Keratinocyte (primary cell): ENCODE measurements at regions not wholly inside any gene's neighbourhood (a gene's known extent, or its start where the extent isn't known, plus 50 kb on each side); places are given as distances from the start of the nearest gene placed in this dataset.

Source experiments
- CTCF ChIP-seq, 3 experiments: IDR thresholded peaks in 1 of 3; conservative IDR thresholded peaks in 1 of 3; optimal IDR thresholded peaks in 1 of 3; 2 replicates in 2 of 3; 3 replicates in 1 of 3; pipeline versions ENCODE3 to v1.5.1; 2011; ENCODE audit warnings: low read length in 3 of 3, mild to moderate bottlenecking in 3 of 3, moderate library complexity in 2 of 3, control low read depth in 1 of 3, inconsistent platforms in 1 of 3; ENCODE audit not compliant: insufficient read depth in 2 of 3; ENCODE audit errors: extremely low read depth in 1 of 3
- EZH2 ChIP-seq: IDR thresholded peaks from one replicate; pipeline ENCODE4 v1.6.1; 2012; ENCODE audit warnings: inconsistent platforms, mild to moderate bottlenecking, low read length, moderate library complexity

- TF ChIP-seq CTCF (optimal IDR thresholded peaks at IDR 0.05 in 1 of 3, IDR thresholded peaks at IDR 0.05 in 1 of 3, conservative IDR thresholded peaks at IDR 0.05 in 1 of 3; ENCODE audit: extremely low read depth in 1 of 3, insufficient read depth in 2 of 3, low read length in 3 of 3) (no peak), EZH2 (no peak)
Measured at GRCh38 chr21:35945089-35945671, 115.1 kb downstream of the SETD4 start.
